Small intestine (tissue), 7 donors: ENCODE measurements at regions not wholly inside any gene's neighbourhood (a gene's known extent, or its start where the extent isn't known, plus 50 kb on each side); places are given as distances from the start of the nearest gene placed in this dataset.
A peak's percentile ranks its signal among the peaks of the same experiment; 100 is the strongest.

ENCODE experiments used
- DNase-seq, 2 donors: peaks; one replicate each; pipeline versions ENCODE4 v3.0.0 to v3.0.0-alpha.2; 2013
- FAIRE-seq: peaks from 2 replicates; lab custom pipeline; 2012; peaks lifted over from hg19 to GRCh38; lab: Jason Lieb, UNC
- H3K27ac ChIP-seq, 3 donors: one replicate each; pipeline ENCODE4 v1.5.1; 2013; ENCODE audit warnings: low read length in 2 of 3, mild to moderate bottlenecking in 2 of 3, control low read depth in 1 of 3, inconsistent platforms in 1 of 3, low read depth in 1 of 3, moderate library complexity in 1 of 3
- H3K27me3 ChIP-seq, 3 donors: one replicate each; pipeline ENCODE4 v1.6.1; 2013; ENCODE audit warnings: low read length in 3 of 3, inconsistent platforms in 1 of 3; ENCODE audit not compliant: control insufficient read depth in 3 of 3, insufficient read depth in 3 of 3
- H3K36me3 ChIP-seq, 3 donors: one replicate each; pipeline ENCODE4 v1.6.1; 2013; ENCODE audit warnings: low read length in 3 of 3, inconsistent platforms in 1 of 3, low read depth in 1 of 3, mild to moderate bottlenecking in 1 of 3, moderate library complexity in 1 of 3; ENCODE audit not compliant: control insufficient read depth in 3 of 3, insufficient read depth in 2 of 3
- H3K4me1 ChIP-seq, 3 donors: one replicate each; pipeline ENCODE4 v1.6.1; 2013; ENCODE audit warnings: low read length in 2 of 3, inconsistent platforms in 1 of 3, low read depth in 1 of 3, mild to moderate bottlenecking in 1 of 3, moderate library complexity in 1 of 3; ENCODE audit not compliant: control insufficient read depth in 3 of 3, insufficient read depth in 2 of 3
- H3K4me3 ChIP-seq, 3 donors: one replicate each; pipeline ENCODE4 v1.5.1; 2013; ENCODE audit warnings: low read length in 3 of 3, control low read depth in 1 of 3, inconsistent platforms in 1 of 3, low read depth in 1 of 3, mild to moderate bottlenecking in 1 of 3, moderate library complexity in 1 of 3
- H3K9me3 ChIP-seq, 2 donors: one replicate each; pipeline ENCODE4 v1.6.1; 2013; ENCODE audit warnings: low read depth in 1 of 2, low read length in 1 of 2; ENCODE audit not compliant: control insufficient read depth in 2 of 2, insufficient read depth in 1 of 2
- WGBS, 3 donors: extraction: QIAGEN DNeasy Blood & Tissue Kit; methylation state at CpG; one replicate each; pipeline ENCODE4 v1.1.7; 2013; 5-methylcytosine and 5-hydroxymethylcytosine counted together
- donor health status: healthy with polysubstance abuse.
- donor health status: control.
- donor health status: control.
- donor health status: Bipolar disorder and iron deficiency.
- donor health status: healthy.

DNA sequence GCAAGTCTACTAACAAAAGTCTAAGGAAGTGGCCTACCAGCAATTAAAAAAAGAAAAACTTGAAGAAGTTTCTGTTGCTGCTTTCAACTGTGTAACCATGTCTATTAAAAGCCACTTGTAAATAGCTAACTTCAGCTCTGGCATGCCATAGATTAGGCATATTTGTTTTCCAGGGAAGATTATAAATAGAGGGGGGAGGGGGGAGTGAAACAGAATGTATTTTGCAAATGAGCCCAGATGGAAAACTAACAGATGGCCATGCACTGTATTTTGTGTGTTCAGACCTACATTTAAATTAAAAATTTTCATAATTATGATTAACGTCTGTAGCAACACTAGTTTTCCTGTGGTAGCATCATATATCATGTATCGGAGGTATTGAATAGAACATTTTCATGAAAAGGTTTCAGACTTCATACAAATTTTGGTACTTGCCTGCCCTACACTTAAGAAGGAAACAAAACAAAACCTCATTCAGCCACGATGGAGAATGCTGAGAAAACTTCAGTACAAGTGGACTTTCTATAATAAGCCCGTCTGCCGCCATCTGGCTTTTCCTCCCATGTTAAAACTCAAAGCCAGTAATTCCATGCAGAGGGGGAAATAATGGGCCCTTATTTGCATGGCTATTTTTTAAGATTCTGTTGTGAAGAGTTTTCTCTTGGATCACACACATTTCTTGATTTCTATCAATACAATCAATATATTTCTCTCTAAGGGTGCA is 220.4 kb upstream of the SMARCA2 start:
- 75 to 83% (median 82%) methylated on average over 5 of the region's 5 CpGs for WGBS, 3 donors
- Histone ChIP-seq H3K4me3 (no peak overlapping the region), H3K9me3 (peaks cover 0 to 2% of the 10 kb centered on the region in 2 donors), H3K27me3 (no peaks in the 10 kb centered on the region), H3K27ac (no peak overlapping the region), H3K4me1 (no peaks in the 10 kb centered on the region), H3K36me3 (no peaks in the 10 kb centered on the region)
- no peak for FAIRE-seq
- DNase-seq: no peak

DNA sequence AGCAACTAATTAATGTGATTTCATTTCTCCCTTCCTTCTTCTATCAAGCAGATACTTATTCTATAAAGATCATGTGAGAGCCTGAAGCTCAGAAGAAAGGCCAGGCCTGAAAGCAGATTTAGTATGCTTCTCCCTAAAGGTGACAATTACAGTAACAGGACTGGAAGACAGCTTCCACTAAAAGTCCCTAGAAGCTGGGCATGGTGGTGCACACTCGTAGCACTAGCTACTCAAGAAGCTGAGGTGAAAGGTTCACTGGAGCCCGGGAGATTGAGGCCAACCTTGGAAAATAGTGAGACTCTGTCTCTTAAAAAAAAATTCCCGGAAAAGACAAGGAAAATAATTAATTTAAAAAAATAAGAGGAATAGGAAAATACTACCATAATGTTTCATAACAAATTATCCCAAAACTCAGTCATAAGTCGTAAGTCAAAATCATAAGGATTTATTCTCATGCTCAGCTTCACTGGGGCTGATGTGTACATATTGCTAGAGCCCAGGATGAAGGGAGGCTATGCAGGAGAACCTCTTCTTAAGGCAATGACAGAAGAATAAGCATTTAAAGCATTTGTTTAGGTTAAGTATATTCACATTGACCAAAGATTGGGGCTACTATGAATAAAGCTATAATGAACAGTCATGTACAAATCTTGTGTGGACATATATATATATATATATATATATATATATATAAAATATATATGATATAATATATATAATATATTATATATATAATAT is 210.8 kb upstream of the SMARCA2 start:
- no peak for FAIRE-seq

DNA sequence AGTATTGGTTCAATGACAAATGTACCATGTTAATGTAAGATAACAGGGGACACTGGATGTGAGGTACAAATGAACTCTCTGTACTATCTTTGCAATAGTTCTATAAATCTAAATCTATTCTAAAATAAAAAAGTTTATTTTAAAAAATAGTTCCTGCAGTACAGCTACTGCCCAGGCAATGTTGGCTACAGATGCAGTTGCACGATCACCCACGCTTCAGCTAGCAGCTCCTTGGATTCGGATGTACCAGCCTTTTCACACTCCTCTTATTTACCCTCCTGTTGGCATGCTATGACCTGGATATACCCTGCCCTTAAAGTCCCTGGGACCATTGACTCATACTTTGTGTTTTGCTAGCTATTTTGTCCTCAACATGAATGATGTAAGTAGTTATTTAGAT is 185.4 kb upstream of the SMARCA2 start:
- no peak for FAIRE-seq
- Histone ChIP-seq H3K36me3 (no peaks in the 10 kb centered on the region), H3K27ac (no peak overlapping the region), H3K4me3 (no peak overlapping the region), H3K9me3 (no peaks in the 10 kb centered on the region), H3K27me3 (no peaks in the 10 kb centered on the region), H3K4me1 (no peaks in the 10 kb centered on the region)
- DNase-seq: no peak
- WGBS, 3 donors: 85 to 96% (median 93%) methylated on average over 3 of the region's 3 CpGs

More for the DNA sequence above, 210.8 kb upstream of the SMARCA2 start:
- no peaks in the 10 kb centered on the region for H3K4me1 ChIP-seq
- H3K27me3 ChIP-seq: no peaks in the 10 kb centered on the region
- no peak overlapping the region for H3K4me3 ChIP-seq
- DNase-seq: no peak
- no peaks in the 10 kb centered on the region for H3K9me3 ChIP-seq
- 86 to 93% (median 88%) methylated on average over 4 of the region's 4 CpGs for WGBS, 3 donors
- no peak overlapping the region for H3K27ac ChIP-seq
- no peaks in the 10 kb centered on the region for H3K36me3 ChIP-seq

DNA sequence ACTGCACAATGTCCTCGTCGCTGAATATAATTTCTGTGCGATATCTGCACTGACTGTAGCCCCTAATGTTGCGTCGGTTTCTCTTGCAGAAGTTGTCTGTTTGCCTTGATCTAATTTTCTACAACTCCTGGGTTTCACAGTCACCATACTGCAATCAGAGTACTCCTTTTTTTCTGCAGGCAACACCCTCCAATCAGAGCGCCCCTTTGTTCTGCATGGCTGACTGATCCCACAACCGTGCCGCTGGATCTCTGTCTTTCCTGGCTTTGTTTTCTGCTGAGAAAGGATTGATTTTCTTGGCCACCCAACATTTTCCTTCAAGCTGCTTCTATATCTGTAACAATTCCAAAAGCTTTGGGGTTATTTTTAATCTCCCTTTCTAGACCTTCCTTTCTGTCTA is 182.2 kb upstream of the SMARCA2 start:
- WGBS, 3 donors: 86 to 90% (median 88%) methylated on average over 8 of the region's 8 CpGs
- H3K9me3 ChIP-seq: no peaks in the 10 kb centered on the region
- no peaks in the 10 kb centered on the region for H3K4me1 ChIP-seq
- H3K27ac ChIP-seq: no peak overlapping the region
- no peaks in the 10 kb centered on the region for H3K36me3 ChIP-seq
- FAIRE-seq (no peak), DNase-seq (no peak)
- no peaks in the 10 kb centered on the region for H3K27me3 ChIP-seq
- no peak overlapping the region for H3K4me3 ChIP-seq

DNA sequence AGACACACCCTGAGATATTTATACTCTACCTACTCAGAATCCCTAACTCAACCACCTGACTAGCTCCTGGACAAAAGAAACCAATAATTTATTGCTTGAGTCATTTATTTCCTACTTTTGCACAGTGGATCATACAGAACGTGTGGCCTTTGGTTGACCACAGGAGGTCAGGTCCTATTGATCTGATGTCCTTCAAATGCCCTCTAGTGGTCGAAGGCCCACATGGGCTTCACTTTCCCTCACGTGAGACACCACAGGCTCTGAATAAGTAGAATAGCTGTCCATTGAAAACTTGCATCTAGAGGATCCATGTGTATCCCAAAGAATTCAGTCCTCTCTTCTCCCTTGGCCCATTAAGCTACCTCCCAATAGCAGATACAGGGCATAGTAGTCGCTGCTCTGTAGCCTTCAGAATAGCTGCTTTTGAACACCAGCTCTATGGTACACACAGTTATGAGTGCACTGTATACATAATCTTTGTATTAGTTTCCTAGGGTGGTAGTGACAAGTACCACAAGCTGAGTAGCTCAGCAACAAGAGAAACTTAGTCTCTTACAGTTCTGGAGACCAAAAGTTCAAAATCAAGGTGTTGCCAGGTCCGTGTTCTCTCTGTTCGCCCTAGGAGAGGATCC is 177.6 kb upstream of the SMARCA2 start:
- WGBS, 3 donors: 37 to 43% (median 39%) methylated on average over 6 of the region's 6 CpGs
- no peaks in the 10 kb centered on the region for H3K36me3 ChIP-seq
- no peaks in the 10 kb centered on the region for H3K4me1 ChIP-seq
- no peaks in the 10 kb centered on the region for H3K9me3 ChIP-seq
- FAIRE-seq: no peak
- H3K27ac ChIP-seq: no peak overlapping the region
- no peak overlapping the region for H3K4me3 ChIP-seq
- DNase-seq: peak in 1 of 2 donors; percentile 2
- H3K27me3 ChIP-seq: no peaks in the 10 kb centered on the region

DNA sequence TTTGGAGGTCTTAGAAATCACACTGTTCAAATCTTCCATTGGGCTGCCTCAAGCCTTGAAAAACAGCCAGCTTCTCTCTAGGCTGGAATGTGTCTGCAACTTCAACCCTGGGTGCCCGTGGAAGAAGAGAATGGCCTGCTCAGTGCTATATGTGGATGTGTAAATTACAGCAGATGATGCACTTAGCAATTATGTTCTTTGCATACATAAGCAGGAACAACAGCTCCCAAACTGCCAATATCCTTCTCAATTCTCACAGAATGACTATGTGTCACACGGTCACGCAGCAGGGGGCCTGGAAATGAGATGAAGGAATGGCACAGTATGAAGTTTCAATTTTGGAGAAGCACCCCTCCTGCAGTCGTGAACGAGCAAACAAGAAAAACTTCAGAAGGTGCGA is 175.2 kb upstream of the SMARCA2 start:
- Histone ChIP-seq H3K36me3 (no peaks in the 10 kb centered on the region), H3K27me3 (peaks cover 0 to 2% (median 0%) of the 10 kb centered on the region in 3 donors), H3K27ac (no peak overlapping the region), H3K4me3 (no peak overlapping the region), H3K9me3 (no peaks in the 10 kb centered on the region), H3K4me1 (no peaks in the 10 kb centered on the region)
- DNase-seq (no peak), FAIRE-seq (no peak)
- 75 to 82% (median 76%) methylated on average over 6 of the region's 6 CpGs for WGBS, 3 donors

DNA sequence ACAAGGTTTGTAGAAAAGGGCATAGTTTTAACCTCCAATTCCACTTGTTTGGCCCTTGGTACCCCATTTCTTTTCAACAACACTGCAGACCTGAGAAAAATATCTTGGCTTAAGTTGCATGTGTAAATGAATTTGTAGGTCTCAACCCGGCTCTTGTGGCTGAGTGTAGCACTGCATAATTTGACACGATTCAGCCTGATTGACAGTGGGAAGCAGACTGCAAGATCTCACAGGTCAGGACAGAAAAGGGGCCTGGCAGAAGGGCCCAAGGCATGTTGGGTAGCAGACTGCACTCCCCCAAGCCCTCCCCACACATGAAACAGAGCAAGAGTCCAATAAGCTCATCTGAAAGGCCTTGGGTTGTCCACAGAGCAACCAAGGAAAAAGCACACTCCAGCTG is 169.7 kb upstream of the SMARCA2 start:
- 32 to 42% (median 35%) methylated on average over 2 of the region's 2 CpGs for WGBS, 3 donors
- Histone ChIP-seq H3K27me3 (peaks cover 0 to 2% (median 0%) of the 10 kb centered on the region in 3 donors), H3K36me3 (no peaks in the 10 kb centered on the region), H3K4me3 (no peak overlapping the region), H3K4me1 (no peaks in the 10 kb centered on the region), H3K27ac (no peak overlapping the region), H3K9me3 (no peaks in the 10 kb centered on the region)
- DNase-seq: no peak
- no peak for FAIRE-seq

DNA sequence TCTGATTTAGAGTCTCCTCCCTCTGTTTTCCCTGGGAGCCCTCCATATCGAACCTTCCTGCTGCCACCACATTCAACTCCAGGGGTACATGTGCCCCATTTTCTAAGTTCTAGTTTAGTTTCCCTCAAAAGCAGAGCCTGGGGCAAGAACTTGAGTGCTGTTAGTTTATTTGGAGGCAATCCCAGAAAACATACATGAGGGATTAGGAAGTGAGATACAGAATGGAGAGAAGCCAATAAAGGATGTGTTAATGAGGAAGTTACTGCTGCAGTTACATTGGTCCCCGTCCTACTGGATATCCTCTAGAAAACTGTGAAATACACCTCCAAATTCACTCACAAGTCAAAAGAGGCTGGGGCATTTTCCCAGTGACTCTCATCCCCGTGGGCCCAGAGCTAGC is 159.4 kb upstream of the SMARCA2 start:
- H3K36me3 ChIP-seq: no peaks in the 10 kb centered on the region
- WGBS, 3 donors: 46 to 48% (median 46%) methylated on average over 3 of the region's 3 CpGs
- no peaks in the 10 kb centered on the region for H3K9me3 ChIP-seq
- H3K27ac ChIP-seq: no peak overlapping the region
- FAIRE-seq (no peak), DNase-seq (no peak)
- H3K4me3 ChIP-seq: no peak overlapping the region
- H3K4me1 ChIP-seq: no peaks in the 10 kb centered on the region
- H3K27me3 ChIP-seq: no peaks in the 10 kb centered on the region
